ENCODE measurements at regions not wholly inside any gene's neighbourhood (a gene's known extent, or its start where the extent isn't known, plus 50 kb on each side); places are given as distances from the start of the nearest gene placed in this dataset.

GRCh38 chr18:1895456-1896185, 675.7 kb downstream of the METTL4 start:
- no peak for DNase-seq

GRCh38 chr18:1906421-1906820, 664.9 kb downstream of the METTL4 start:
- no peak for DNase-seq

- DNase-seq: no peak
Measured at GRCh38 chr18:1907470-1908206, 663.7 kb downstream of the METTL4 start.

DNA sequence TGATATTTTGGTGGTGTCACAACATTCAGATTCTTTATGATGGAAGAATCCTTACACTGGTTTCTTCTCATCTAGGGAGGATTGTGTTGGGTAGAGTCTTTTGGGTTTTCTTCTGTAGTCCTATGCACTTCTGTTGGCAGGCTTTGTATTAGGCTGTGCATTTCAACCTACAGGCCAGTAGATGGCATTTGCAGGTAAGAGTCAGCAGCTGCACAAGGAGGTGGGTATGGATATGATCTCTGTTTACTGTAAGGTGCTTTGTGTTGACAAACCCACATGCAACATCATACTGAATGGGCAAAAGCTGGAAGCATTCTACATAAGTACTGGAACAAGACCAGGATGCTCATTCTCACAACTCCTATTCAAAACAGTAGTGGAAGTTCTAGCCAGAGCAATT, 656.8 kb downstream of the METTL4 start:
- no peak for DNase-seq

- no peak for DNase-seq
Measured at GRCh38 chr18:1916869-1917523, 654.3 kb downstream of the METTL4 start.

- no peak for DNase-seq
Measured at GRCh38 chr18:1917569-1917968, 653.7 kb downstream of the METTL4 start.

- DNase-seq: no peak
Measured at GRCh38 chr18:1922066-1922465, 649.2 kb downstream of the METTL4 start.

GRCh38 chr18:1928711-1929110, 642.6 kb downstream of the METTL4 start:
- DNase-seq: no peak

- DNase-seq: no peak
Measured at GRCh38 chr18:1929720-1930119, 641.6 kb downstream of the METTL4 start.

DNA sequence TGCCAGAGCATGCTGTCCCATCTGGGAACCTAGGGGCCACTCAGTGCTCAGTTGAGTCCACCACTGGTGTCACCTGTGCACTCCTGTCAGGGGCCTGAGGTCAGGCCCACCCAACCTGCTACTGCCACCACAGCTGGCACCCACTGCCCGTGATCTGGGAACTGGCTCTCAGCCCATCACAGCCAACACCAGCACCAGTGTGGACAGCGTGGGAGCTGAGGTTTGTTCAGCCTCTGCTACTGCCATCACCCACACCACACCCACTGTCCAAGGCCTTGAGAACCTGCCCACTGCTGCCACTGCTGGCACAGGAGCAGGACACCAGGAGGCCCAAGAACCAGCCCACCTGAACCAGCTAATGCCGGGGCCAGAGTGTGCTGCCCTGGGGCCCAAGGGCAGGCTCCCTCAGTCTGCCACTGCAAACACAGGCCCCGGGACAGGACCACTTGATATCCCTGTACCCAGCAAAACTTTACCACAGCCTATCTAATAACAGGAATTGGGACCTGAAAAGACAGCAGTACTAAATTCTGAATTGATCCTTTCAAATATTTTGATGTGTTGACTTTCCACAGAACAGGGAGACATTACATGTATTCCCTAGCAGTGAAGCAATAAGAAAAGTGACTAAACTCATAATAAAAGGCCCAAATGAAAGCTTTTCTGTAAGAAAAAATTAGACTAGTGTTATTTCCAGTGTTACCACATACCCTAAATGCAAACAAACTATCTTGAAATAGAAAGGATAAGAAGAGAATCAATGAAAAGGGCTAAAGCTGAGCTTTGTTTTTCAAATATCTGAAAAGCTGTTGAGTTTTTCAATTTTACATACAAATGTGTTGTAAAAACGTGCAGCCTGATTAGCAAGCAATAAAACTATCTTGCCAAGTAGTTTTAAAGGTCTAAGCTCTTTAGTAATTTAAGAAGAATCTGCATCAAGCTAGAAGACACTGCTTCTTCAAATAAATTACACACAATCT, 640.7 kb downstream of the METTL4 start:
- DNase-seq: no peak

DNA sequence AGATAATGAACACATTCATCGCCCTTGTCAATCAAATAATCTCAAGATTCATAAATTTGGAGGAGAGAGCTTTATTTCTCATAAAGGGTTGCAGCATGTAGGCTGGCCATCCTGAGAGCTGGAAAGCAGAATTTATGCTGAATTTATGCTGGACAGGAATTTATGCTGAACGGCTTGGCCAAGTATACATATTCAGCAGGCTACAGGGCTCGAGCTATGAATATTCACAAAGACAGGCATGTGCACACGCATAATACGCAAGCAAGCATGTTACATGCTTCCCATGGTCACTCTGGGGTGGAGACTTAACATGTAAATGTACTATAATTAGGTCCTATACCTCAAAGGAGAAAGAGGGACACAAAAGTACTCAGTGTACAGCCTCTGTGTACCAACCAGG, 618.8 kb downstream of the METTL4 start:
- DNase-seq: no peak

DNA sequence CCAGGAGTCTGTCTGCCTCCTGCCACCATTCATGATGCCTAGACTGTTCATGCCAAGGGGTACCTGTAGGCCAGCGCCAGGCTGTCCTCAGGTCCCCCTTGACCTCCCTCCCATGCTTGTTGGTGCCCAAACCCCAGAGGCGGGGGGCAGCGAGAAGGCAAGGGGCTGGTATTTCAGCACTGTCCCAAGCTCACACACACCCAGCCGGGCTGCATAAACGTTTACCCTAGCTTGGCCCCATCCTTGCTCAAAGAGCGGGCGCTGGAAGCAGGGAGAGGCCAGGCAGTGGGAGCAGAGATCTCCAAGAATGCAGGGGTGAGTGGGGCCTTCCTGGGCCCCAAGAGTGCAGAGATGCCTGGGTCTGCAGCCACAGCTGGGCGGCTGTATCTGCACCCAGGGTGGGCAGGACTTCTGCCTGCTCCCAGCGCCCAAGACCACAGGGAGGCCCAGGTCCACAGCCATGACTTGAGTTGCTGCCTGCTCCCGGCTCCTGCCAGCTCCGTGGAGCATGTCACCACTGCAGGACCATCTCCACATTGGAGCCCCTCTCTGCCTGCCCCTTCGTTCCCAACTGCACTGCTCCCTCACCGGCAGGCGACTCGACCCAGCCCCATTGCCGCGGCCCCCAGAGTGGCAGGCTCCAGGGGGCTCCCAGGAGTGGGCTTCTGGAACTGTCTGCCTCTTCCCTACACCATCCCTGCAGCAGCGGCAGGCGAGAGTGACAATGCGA, 616.6 kb downstream of the METTL4 start:
- DNase-seq: no peak

- DNase-seq: no peak
Measured at GRCh38 chr18:1958798-1959197, 612.5 kb downstream of the METTL4 start.

DNA sequence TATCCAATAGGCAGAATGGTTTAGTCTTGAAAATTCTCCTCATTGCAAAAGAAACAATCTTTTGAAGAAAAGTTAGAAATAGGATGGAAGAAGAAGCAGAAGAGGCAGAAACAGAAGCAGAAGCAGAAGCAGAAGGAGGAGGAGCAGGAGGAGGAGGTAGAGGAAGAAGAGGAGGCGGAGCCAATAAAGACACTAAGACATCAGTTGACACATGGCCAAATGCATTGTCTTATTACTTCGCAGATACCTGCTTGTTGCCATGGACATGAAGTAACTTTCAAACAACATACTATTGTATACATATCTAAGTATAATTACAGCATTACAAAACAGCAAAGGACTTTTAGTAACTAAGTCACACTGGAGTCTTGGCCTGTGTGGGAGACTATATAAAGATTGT, 606.3 kb downstream of the METTL4 start:
- DNase-seq: no peak

DNA sequence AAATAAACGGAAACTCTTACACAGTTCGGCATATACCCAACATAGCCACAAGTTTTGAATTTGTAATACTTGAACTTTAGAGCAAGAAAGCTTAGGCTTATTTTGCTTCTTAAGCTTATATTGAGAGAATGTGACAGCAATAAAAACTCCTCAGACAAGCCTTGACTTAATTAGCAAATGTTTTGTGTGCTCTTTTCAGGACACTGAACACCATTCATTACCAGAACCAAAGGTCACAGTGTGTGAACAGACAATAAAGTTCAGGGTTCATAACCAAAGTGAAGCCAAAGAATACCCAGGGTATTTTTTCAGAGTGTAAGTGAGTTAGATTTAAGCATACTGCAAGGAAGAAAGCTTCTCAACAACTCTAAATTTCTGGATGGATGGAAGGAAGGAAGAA, 605.8 kb downstream of the METTL4 start:
- DNase-seq: no peak

DNA sequence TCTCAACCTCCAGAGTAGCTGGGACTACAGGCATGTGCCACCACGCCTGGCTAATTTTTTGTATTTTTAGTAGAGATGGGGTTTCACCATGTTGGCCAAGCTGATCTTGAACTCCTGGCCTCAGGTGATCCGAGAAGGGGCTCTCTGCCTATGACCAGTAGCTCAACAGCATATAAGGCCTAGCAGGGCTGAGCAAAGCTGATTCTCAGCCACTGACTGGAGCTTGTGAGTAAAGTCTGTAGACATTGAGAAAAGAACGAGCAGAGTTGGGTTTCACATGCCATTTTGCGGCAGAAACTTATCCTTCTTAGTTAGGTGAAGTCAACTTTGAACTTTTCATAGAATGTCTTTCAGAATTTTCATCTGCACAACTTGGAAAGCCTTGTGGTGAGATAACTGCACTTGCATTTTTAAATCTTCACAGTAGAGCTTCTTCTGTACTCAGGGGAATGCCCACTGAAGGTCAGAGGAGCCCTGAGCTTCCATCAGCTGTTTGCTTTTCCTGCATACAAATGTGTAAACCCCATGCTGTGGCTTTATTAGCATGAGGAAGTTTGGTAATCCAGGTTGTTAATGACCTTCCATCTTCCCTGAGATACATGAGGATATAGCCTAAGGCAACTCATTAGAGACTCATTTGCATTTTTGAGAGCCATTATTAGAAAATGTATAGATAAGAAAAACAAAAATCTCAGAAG, 602.4 kb downstream of the METTL4 start:
- DNase-seq: no peak

GRCh38 chr18:1976484-1976883, 594.8 kb downstream of the METTL4 start:
- no peak for DNase-seq

DNA sequence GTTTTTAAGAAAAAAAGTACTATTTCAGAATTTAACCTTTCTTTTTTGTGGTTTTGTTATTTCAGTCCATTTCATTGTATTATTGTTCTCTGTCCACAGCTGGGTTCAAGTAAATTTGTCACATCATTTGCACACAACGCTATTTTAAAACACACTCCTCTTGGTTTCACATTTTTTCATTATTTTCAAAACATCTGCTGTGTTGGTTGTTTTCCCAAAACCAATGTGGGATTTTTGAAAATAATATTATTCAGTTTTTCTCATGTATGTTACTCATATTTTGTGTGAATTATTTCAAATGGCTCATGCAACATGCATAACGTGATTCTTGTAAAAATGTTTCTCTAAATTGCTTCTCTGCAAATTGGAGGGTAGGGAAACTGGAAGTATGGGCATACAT, 589.2 kb downstream of the METTL4 start:
- no peak for DNase-seq

GRCh38 chr18:1983746-1984515, 587.4 kb downstream of the METTL4 start:
- DNase-seq: no peak

DNA sequence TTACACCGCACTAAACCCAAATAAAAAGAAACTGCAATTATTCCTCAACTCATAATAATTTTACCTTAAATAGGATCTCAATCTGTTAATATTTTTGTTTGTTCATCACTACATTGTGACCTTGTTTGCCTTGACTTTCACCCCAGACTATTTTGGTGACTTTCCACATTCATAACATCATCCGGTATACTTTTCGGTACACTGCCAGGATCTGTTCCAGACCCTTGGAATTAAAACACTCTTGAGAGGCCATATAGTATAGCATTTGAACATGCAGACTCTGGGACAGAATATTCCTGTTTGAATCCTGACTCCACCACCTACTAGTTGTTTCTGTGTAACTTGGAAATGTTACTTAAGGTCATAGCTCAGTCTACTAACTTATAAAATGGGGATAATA, 577.4 kb downstream of the METTL4 start:
- no peak for DNase-seq

DNA sequence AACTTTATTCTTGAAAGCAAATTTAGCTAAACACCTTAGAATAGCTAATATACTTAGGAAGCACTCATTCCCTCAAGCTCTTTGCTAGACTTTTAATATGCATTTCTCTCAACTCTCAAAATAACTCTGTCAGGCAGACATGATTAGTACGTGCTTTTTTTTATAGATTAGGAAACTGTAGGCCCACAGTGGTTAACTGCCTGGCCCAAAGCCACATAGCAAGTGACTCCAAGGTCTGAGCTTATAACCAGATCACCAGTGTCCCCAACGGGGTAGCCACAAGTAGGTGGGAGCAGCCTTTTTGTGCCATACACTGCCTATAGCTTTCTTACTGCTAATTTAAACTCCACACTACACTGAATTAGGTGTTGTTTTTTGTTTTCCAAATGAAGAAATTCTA, 576.8 kb downstream of the METTL4 start:
- no peak for DNase-seq
